ENCODE measurements at regions not wholly inside any gene's neighbourhood (a gene's known extent, or its start where the extent isn't known, plus 50 kb on each side); places are given as distances from the start of the nearest gene placed in this dataset.

DNA sequence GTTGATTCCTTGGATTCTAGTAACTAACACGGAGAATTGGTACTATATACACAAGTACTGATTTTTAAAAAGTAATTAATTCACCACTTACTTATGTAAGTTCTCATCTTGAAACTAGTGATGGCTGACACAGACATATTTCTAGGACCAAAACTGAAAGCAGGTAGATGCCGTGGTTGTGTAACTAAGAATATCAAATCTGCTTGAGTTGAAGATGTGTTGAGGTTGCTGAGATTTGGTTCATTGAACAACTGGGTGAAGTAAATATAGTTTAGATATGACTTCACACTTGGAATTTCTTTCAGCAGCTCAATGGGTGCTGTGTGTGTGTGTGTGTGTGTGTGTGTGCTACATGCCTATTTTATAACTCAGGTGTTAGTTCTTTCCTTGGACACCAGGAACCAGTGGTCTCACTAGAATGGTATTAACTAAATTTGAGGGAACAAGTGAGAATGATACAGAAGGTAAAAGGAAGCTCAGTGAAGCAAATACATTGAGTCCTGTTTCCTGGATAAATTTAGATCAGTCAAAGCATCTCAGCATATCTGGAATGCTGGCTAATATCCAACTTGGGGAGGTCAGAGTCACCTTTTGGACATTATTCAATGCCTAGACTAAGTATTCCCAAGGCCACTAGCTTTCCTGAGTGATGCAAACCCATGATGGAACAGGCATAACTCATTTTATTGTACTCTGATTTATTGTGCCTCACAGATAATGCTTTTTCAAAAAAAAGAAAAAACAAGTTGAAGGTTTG is 110.7 kb upstream of the ZEB2 start:
- TF ChIP-seq ZNF274 (IDR thresholded peaks at IDR 0.05; ENCODE audit: low read depth, low read length) (no peak), CTCF (IDR thresholded peaks at IDR 0.05 in 2 of 3, conservative IDR thresholded peaks at IDR 0.05 in 1 of 3; ENCODE audit: borderline replicate concordance in 1 of 3, insufficient read depth in 1 of 3, low read depth in 2 of 3, low read length in 2 of 3) (no peak), POLR2AphosphoS5 (IDR thresholded peaks at IDR 0.05; ENCODE audit: low read depth, low read length) (no peak), EZH2 (IDR thresholded peaks at IDR 0.05) (no peak), SIN3A (IDR thresholded peaks at IDR 0.05; ENCODE audit: low read depth) (no peak), POLR2A (IDR thresholded peaks at IDR 0.05; ENCODE audit: borderline replicate concordance, extremely low read depth, insufficient read depth, insufficient read length) (no peak), FOSL1 (IDR thresholded peaks at IDR 0.05; ENCODE audit: low read depth) (no peak), CEBPB (IDR thresholded peaks at IDR 0.05; ENCODE audit: low read depth) (no peak), TCF7L2 (IDR thresholded peaks at IDR 0.05; ENCODE audit: borderline replicate concordance, extremely low read depth, insufficient read depth, insufficient read length) (no peak), REST (IDR thresholded peaks at IDR 0.05; ENCODE audit: low read depth) (no peak), YY1 (IDR thresholded peaks at IDR 0.05; ENCODE audit: extremely low read depth, insufficient replicate concordance, low read depth, low read length) (no peak), SP1 (IDR thresholded peaks at IDR 0.05; ENCODE audit: low read depth) (no peak)
- TF ChIP-seq, protein P1, sequence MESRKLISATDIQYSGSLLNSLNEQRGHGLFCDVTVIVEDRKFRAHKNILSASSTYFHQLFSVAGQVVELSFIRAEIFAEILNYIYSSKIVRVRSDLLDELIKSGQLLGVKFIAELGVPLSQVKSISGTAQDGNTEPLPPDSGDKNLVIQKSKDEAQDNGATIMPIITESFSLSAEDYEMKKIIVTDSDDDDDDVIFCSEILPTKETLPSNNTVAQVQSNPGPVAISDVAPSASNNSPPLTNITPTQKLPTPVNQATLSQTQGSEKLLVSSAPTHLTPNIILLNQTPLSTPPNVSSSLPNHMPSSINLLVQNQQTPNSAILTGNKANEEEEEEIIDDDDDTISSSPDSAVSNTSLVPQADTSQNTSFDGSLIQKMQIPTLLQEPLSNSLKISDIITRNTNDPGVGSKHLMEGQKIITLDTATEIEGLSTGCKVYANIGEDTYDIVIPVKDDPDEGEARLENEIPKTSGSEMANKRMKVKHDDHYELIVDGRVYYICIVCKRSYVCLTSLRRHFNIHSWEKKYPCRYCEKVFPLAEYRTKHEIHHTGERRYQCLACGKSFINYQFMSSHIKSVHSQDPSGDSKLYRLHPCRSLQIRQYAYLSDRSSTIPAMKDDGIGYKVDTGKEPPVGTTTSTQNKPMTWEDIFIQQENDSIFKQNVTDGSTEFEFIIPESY (IDR thresholded peaks at IDR 0.05; ENCODE audit: extremely low read depth, insufficient replicate concordance, low read length) = no peak
